AG08396 (cell line): ENCODE measurements at regions not wholly inside any gene's neighbourhood (a gene's known extent, or its start where the extent isn't known, plus 50 kb on each side); places are given as distances from the start of the nearest gene placed in this dataset.

Experiments
- DNase-seq: peaks from one replicate; pipeline ENCODE4 v3.0.0; 2012; ENCODE audit warnings: low spot score, mixed read lengths

DNA sequence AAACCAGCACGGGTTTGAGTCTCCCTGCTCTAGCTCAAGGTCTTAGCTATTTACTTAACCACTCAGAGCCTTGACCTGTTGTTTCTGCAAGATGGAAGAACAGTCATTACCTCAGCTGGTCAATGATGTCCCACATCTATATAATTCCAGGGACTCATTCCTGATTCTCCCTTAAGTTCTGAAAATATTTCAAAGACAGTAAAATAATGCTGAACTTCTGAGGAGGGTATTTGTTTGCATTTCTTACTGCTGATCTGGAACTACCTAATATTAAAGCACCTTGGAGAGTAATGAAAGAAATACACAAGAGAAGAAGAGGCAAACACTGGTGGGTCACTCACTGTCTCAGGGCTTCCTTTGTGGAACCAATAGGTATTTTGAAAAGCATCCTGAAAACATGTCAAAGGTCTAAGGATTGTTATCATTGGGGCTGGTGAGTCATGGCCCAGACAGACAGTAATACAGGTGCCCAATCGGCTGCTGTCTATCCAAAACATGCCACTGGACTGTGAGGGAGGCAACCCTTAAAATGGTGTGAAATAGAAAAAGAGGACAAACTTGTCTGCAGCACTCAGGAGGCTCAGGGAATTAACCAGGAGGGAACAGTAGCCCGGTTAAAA is 88.7 kb upstream of the EGLN3 start:
- no peak for DNase-seq

DNA sequence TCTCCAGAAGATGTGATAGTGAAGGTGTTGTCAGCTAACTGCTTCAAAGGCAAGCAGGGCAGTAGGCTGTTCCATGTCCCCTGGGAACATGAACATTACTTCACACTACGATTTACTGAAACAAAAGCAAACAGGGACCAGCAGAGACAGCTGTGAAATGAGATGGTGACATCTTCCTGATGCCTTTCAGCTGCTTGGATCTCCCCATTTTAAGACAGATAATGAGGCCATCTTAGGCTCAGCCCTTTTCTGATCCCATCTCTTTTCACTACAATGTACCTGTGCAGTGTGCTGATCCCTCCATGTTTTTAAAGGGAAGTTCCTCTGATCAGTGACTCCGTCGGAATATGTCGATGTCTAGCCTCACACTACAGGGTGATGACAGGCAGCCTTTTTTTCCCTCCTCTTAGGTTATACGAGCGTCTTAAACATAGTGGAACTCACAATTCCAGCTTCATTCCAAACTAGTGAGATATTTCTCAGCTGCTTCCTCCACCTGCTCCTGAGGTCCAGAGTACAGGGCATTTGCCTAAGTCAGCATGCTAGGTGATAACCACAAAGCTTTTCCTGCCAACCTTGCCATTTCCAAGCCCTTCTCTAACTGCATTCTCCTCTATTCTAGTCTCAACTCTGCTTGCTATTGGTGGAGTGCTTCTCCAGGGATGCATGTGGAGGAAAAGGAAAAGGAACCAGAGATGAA is 87.6 kb upstream of the EGLN3 start:
- DNase-seq = no peak

DNA sequence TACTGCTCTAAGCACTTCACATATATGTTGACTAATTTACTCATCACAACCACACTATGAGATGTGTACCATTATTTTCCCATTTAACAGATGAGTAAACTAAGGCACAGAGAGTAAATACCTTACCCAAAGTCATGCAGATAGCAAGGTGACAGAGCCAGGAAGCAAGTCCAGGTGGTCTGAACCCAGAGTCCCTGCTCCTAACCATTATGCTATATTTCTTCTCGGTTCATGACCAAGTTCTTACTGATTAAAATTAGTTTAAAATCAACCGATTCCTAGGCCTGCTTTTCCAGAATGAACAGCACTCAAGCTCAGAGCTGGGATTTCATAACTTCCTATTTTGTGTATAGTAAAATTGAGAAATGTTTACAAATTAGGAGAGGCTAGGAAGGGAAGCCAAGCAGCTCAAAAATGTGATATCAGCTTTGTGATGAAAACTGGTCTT is 85.5 kb upstream of the EGLN3 start:
- no peak for DNase-seq

DNA sequence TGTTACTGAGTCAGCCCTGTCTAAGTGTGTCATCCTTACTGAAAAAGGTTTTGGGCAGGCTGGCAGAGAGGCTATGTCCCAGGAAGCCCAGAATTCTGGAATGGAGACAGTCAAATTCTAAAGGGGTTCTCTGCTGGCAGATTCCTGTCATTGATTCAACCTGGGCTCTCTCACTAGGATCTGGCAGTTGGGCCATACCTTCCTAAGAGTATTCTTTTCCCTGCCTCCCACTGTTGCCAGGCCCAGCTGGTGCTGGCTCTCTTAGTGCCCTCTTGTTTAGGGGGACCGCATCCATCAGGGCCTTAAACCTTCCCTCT is 85.0 kb upstream of the EGLN3 start:
- DNase-seq = no peak

DNA sequence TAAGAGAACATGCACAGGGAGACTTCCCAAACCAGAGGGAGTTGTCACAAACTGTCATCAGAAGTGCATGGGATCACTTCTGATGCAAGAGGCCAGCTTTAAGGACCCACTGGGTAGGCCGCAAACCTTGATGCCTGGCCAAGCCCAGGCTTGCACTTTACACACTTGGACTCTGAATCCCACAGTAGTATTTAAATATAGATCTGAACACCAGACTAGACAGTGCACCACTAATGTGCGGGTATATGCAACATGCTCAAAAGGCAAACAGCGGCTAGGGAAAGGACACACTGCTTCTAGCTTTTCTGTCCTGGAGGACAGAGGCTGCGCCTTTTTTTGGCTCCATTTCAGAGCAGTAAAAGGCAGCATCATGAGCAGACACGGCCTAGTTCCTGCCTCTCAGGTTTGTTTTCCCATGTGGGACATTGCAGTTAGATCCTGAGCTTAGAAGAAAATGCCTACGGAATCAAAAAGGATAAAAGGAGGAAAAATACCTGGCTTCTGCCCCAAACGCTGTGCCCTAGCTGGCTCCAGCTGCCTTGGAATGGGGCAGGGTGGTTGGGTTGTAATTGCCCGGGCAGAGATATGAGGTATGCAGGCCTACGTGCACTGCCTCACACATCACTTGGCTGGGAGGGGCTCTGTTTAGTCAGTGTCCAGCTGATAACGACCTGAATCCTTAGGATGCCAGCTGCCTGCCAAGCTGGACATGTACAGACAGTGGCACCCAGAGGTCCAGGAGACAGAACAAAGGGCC is 84.5 kb upstream of the EGLN3 start:
- DNase-seq = no peak

DNA sequence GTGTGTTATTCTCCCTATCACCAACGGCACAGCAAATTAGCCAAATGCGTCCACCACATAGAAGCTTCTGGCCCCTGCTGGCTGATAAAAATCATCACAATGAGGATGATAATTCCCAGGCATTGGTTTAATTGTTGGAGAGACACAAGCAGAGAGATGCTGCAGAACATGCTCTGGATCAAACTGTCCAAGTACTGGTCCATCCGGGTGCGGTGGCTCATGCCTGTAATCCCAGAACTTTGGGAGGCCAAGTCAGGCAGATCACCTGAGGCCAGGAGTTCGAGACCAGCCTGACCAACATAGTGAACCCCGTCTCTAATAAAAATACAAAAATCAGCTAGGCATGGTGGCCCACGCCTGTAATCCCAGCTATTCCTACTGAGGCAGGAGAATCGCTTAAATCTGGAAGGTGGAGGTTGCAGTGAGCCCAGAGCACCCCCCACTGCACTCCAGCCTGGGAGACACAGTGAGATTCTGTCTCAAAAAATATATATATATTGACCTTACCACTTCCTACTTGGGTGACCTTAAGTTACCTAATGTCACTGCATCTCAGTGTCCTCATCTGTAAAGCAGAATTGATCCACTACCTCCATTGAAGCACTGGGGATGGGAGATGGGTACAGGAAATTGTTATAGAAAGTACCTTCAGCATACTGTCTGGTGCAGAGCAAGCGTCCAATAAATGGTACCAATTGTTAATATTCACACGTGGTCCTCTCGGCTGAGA is 83.7 kb upstream of the EGLN3 start:
- no peak for DNase-seq

DNA sequence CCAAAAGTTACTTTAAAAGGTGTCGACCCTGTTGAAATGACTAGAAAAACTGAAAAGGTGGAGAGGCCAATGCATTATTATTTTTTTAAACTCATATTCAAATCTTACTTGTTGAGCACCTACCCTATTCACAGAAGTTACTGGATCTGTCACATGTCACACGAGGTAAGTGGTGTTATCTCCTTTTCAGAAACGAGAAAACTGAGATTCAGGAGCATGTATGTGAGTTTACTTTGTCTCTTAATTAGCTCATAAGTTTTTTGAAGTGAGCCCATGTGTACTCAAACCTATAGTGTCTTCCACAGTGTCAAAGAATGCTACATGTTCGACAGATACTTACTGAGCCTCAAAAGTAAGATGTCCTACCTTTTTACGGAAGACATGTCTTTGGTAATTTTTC is 81.8 kb upstream of the EGLN3 start:
- DNase-seq = no peak

DNA sequence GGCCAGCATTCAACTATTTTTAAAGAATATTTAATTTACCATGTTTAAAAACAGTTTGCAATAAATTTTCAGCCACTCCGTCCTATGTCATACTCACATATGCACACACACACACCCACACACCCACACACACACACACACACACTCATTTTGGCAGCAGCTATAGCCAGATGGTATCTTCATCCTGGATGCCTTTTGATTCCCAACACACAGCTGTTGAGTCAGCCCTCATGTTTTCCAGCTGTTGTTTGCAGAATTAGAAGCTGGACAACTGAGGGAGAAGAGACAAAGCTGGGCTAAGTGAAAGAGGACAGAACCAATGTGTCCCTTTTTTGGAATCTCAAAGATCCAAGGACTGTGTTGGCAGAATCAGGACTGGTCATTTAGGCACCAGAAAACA is 80.0 kb upstream of the EGLN3 start:
- no peak for DNase-seq

DNA sequence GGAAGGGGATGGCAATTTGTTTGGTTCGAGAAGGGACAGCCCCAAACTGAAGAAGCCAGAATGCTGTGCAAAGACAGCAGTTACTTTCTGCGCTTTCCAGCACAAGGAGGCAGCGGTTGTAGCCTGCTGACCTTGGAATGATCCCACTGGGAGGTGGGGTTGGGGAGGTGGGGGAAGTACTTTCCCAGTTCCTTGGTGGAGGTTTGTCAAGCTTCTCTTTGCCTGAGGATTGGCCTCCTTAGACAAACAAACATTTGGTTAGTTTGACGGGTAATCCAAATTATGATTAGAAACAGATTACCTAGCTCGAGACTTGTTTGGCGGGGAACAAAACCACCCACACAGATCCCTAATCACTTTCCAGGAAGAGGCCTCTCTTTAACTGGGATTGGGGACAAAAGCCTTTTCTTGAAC is 79.1 kb upstream of the EGLN3 start:
- DNase-seq = no peak

DNA sequence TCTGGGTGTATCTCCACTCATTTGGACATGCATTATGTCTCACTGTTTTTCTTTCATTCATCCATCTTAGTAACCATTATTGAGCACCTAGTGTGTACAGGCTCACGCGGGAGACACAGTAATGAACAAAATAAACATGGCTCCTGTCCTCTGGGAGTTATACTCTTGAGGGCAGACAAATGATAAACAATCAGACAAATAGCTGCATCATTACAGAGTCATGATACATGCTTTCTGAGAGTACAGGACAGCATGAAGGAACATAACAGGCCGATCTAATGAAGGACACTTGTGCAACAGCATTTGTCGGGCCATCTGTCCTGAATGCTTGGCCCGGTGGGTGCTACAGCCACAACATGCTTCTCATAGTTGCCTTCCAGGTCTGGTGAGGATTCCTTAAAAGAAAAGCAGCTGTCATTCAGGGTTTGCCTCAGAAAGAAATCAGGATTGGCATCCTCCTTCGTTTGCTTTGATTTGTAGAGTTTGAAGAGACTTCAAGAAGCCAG is 77.2 kb upstream of the EGLN3 start:
- no peak for DNase-seq

DNA sequence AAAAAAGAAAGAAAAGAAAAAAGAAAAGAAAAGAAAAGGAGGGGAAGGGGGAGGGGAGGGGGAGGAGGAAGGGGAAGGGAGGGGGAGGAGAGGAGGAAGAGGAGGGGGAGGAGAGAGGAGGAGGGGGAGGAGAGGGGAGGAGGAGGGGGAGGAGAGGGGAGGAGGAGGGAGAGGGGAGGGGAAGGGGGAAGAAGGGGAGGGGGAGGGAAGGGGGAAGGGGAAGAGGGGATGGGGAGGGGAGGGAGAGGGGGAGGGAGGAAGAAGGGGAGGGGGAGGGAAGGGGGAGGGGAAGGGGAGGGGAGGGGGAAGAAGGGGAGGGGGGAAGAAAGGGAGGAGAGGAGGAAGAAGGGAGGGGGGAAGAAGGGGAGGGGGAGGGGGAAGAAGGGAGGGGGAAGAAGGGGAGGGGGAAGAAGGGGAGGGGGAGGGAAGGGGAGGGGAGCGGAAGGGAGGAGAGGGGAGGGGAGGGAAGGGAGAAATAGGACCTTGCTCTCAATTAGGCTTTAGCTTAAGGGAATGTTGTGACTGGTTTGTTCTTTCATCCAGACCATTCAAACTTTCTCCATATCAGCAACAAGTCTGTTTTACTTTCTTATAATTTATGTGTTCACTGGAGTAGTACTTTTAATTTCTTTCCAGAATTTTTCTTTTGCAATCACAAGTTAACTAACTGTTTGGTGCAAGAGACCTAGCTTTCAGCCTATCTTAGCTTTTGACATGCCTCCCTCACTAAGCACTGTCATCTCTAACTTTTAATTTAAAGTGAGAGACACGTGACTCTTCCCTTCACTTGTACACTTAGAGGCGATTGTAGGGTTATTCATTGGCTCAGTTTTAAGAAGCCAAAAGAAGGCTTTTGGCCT is 76.5 kb upstream of the EGLN3 start:
- no peak for DNase-seq

DNA sequence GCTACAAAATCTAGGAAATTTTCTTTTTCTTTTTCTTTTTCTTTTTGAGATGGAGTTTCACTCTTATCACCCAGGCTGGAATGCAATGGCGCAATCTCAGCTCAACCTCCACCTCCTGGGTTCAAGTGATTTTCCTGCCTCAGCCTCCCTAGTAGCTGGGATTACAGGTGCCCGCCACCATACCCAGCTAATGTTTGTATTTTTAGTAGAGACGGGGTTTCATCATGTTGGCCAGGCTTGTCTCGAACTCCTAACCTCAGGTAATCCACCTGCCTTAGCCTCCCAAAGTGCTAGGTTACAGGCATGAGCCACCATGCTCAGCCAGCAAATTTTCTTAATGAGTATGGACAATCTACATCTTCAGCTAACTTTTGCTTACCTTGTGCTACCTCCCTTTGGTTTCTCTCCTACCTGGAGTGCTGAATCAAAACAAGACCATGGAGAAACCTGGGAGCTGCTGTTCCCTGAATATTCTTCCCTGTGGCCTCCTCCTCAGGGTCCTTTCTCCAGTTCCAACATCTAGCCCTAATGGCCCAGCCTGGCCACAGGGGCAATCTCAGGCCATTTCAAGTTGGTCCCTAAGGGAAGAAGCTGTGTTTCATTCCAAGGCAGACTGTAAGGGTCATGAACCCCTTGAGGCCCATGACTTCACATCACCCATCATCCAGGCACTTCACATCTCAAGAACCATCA is 74.6 kb upstream of the EGLN3 start:
- DNase-seq = no peak

DNA sequence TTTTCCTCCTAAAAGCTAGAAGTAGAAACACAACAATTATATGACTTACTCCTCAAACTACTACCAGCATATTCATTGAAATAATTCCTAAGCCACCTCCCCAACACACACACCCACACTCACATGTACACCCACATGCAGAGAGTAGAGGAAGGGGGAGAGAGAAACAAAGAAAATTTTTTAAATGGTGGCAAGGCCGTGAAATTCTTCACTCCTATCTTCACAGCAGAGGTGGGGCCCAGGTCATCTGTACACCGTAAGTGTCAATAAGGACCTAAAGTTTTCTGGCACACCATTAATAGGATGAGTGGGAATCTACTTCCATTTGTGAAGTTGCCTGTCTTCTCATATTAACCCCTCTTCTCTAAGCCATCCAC is 73.9 kb upstream of the EGLN3 start:
- DNase-seq = no peak

DNA sequence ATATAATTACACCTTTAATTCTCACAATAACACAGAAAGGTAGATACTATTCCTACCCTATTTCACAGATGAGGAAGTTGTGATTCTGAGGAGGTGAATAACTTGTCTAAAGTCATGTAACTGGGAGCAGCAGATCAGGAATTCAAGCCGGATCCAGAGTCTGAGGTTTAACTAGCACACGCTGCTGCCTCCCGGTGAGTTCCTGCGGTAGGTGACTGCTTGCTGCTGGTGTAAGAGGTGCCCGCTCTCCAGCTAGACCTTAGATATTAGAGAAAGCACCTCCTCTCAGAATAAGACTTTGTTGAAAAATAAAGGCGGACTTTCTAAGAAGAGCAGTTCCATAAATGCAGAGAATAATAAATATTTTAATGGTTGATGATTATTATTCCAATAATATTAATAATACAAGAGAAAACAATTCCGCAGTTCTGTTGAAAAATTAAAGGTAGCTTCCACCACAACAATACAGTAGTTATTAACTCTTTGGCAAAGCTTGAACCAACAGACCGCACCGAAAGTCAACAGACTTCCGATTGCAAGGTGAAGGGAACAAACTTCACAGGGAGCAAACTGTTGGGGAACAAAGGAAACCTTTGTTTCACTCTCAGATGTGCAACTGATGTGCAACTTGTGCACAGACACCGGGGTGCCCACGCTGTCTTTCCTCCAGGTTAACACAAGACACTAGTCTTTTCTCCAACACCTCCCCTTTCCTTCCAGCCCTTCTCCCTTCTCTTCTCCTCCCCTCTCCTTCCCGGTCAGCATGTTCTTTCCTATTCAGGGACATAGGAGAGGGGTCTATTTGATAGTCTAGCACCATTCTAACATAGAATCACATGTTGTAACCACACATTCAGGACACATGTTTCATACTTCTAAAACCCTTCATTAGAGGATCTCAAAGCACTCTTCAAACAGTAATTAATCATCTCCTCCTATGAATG is 73.2 kb upstream of the EGLN3 start:
- no peak for DNase-seq

DNA sequence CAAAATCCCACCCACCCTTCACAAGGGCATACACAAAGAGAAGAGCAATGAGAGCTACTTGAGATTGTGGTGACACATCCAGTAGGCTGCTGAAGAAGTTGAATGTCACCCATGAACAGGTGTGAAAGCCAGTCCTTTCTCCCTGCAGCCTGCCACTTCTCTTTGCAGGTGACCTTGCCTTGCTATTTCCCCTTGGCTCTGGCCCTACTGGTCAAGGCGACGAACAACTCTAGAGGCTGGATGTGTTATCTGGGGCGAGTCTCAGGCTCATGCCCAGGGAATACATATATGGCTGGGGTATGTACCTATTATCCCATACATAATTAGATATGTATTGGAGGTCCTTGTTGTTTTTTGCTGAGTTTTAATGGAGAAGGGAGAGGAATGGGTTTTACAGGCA is 70.2 kb upstream of the EGLN3 start:
- DNase-seq = no peak

DNA sequence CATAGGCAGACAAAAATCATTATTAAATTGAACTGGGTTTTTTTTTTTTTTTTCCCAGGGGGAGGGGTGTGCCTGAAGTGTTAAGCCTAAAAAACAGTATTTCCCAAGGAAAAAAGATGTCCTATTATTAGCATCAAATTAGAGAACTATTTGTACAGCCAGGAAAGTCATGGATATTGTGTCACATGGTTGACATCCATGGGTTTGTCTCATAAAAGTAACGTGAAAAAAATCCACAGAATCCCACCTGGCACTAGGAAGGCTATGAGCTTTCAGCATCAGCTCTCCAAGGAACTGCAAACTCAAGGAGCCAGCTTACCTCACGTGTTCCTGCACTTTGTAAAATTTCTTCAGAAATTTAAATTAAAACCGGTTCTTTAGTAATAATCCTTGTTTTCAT is 69.1 kb upstream of the EGLN3 start:
- DNase-seq = no peak

DNA sequence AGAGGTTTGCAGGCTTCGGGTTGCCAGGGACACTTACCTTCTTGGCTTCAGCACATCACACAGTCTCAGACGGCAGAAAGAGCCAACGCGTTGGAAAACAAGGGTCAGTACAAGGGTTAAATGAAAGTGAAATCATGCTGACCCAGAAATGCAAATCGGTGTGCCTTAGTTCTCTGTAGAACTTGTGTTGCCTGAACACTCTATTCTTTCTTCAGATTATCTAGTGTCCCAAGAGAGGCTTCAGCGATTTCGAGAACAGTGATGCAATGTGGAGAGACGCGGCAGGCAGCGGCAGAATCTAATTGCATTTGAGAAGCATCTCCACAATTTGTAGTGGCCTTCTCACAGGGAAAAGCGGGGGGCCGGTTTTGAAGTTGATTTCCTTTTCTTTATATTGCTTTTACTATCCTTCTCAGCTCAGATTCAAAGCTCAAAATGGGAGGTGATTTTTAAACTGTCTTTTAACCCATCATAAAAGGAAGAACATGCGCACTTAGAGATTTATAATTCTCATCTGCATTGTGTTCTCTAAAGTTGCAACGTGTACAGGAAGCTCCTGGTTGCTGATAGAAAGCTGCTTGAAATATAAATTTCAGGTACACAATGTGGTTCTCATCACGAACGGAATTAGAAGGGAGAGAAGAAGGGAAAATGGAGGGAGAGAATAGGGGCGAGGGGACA is 67.8 kb upstream of the EGLN3 start:
- DNase-seq = no peak

DNA sequence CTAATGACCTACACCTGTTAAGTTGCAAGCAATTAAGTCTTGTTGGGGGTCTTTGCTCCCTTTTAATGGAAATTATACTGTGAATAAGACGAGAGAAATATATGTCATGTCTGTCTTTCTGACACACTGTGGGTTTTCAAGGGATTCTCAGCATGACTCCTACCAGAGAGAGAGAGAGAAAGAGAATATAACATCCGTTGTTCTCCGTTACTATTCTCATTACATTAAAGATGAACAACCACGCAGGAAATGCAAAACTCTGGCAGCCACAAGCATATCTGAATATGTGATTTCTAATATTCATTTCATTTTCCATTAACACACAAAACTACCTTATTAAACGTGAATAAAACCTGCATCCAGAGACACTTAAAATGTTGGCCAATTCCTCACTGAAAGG is 67.3 kb upstream of the EGLN3 start:
- no peak for DNase-seq

DNA sequence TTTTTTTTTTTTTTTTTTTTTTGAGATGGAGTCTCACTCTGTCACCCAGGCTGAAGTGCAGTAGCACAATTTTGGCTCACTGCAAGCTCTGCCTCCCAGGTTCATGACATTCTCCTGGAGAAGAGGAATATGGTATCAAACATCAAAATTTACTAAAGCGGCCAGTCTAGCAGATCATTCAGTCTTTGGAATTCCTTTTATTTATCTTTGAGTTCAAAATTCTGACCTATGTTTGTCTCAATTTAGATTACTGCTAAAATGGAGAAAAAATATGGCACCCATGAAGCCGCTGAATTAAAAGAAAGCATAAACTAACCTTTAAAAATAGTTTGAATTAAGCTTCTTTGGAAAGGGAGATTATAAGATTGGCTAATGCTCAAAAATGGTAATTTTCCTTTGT is 64.5 kb upstream of the EGLN3 start:
- DNase-seq = no peak
